NCI-H345 treated with DMSO at 0.1 percent for 48 hours (cell line): ENCODE measurements at regions not wholly inside any gene's neighbourhood (a gene's known extent, or its start where the extent isn't known, plus 50 kb on each side); places are given as distances from the start of the nearest gene placed in this dataset.

ENCODE experiments used
- DNase-seq: peaks from one replicate; lab custom pipeline; 2025; ENCODE audit not compliant: unreplicated experiment; lab: John Stamatoyannopoulos, UW

DNA sequence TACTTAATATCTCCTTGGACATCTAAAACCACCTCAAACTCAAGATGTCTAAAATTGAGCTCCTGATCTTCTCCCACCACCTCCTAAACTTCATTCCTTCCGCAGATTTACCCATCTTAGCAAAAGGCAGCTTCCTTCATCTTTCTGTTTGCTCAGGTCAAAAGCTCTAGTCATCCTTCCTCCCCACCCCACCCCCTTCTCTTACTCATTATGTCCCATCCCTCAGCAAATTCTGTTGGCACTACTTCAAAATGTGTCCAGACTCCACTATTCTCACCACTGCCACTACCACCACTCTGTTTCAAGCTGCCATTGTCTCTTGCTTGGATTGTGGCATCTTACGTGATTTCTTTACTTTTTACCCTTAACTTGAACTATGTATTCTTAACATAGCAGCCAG, 59.2 kb upstream of the ZDHHC17 start:
- no peak for DNase-seq

DNA sequence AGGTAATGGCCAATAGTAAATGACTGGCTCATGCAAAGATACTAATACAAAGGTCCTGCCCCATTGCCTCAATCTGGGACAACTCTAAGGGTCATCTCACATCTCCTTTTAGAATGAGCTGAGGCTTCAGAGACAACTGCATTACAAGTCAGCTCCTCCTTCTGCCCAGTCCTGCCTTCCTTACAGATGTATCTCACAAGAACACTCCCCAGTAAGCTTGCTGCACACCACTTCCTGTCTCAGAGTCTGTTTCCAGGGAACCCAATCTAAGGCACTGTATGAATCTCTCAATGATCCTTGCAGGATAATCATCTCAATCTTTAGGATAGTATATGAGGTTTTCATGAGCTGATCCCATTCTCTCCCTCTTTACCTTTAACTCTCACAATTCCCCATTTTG, 57.8 kb upstream of the ZDHHC17 start:
- DNase-seq = no peak

DNA sequence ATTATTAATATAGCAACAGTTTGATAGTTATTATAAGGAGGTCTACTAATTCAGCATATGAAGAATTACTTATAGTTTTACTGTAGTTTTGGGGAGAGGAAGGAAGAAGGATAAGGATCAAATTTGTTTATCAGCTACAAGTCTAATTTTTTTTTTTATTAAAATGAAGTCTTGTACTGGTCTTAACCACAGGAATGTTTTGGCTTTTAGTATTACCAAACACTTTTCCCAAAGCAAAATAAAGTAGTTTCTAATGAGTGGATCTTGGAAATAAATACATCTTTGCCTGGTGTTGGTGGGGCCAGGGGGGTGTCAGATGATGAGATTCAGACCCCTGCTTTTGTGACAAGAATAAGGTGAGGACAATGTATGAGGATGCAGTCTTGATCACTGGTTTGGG, 57.2 kb upstream of the ZDHHC17 start:
- no peak for DNase-seq

DNA sequence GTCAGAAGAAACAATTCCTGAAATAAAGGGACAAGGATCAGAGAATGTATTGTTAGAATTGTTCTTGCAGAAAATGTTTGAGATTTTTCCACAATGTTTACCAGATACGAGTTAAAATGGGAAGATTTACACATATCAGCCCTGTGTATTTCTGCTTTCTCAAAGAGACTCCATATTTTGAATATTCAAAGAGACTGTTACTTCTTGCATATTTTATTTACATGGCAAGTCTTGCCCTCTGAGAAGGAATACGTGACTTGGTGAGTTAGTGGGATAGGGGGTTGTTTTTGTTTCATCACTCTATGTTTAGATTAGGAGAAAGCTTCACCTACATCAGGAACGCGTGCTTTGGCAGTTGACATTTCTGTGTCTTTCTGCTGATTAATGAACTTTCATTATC, 56.1 kb upstream of the ZDHHC17 start:
- no peak for DNase-seq

DNA sequence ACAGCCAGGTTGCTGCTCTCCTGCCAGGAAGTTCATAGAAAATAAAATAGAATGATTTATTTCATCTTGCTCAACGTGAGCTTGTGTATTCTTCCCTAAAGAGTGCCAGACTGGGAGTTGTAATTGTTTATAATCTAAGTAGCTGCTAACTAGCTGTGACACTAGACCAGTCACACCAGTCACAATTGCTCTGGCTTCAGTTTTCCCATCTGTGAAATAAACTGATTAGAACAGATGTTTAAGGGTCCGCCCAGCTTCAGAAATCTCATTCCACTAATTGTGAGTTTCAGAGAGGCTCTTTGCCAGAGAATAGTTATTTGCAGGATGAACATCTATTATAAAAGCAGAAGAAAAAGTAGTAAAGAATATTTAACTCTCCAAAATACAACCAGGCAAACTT, 55.6 kb upstream of the ZDHHC17 start:
- DNase-seq = no peak

DNA sequence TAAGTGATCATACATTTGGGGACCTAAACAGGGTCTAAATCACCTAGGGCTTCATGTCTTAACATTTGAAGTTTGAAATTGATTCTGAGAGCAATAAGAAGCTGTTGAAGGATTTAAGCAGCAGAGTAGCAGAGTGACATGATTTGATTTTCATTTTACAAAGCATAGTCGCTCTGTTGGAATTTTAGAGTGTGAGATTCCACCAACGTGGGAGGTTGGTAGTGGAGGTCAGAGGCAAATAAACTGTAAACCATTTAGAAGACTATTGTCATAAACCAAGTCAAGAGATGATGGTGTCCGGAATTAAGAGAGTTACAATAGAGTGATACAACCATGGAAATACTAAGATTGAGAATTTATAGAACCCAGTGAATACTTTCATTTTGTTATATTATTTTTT, 52.7 kb upstream of the ZDHHC17 start:
- DNase-seq = no peak

DNA sequence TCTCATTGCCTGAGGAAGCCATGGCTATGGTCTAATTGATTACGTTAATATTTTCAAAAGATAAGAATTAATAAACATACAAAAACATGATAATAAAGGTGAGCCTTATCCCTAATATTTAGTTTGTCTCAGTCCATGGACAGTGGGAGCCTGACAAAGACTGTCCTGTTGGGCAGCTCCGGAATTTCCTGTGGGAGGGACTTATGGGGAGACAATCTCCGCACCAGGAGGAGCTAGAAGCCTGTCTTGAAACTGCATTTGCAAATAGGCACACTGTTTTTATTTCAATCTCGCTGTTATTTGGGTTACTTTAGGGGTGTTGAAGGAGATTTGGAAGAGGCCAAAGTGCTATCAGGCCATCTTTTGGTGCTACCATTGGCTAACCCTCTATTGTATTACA, 50.8 kb upstream of the ZDHHC17 start:
- no peak for DNase-seq

DNA sequence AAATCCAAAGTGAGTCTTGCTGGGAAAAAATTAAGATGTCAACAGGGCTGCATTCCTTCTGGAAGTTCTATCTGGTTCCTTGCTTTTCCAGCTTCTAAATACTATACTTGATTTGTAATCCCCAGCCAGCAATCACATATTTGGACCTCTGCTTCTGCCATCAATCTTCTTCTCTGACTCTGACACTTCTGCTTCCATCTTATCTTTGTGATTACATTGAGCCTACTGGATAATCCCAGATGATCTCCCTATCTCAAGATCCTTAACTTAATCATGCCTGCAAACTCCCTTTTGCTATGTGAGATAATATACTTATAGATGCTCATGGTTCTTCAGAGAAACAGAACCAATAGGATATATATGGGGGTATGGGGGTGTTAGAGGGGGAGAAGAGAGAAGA, 49.9 kb upstream of the ZDHHC17 start:
- DNase-seq = no peak
